Stimulated activated CD8-positive, alpha-beta memory T cell treated with anti-CD3 and anti-CD28 coated beads, Interleukin-4, amount 100 ng/mL, for 24 hours (primary cell): ENCODE measurements at regions not wholly inside any gene's neighbourhood (a gene's known extent, or its start where the extent isn't known, plus 50 kb on each side); places are given as distances from the start of the nearest gene placed in this dataset.
"Not testable (repeated sequence)": the region's sequence is repeated elsewhere in the genome, so short reads cannot be mapped to it uniquely, and the experiment has no call there.

Source experiments
- DNase-seq: peaks from one replicate; pipeline ENCODE4 v3.0.0-alpha.2; 2020; ENCODE audit warnings: low read depth

- DNase-seq: no peak
Observed at GRCh38 chr22:22783575-22783974, 104.0 kb upstream of the IGLL5 start.

GRCh38 chr22:22784249-22785039 is 103.2 kb upstream of the IGLL5 start:
- no peak for DNase-seq

GRCh38 chr22:22785316-22786065 is 102.1 kb upstream of the IGLL5 start:
- DNase-seq: no peak

- DNase-seq: no peak
Observed at GRCh38 chr22:22786301-22787115, 101.1 kb upstream of the IGLL5 start.

- DNase-seq: no peak
Observed at GRCh38 chr22:22787151-22787550, 100.5 kb upstream of the IGLL5 start.

- peak; percentile 51 for DNase-seq
Observed at GRCh38 chr22:22787786-22788459, 99.7 kb upstream of the IGLL5 start.

GRCh38 chr22:22788460-22789037 is 99.1 kb upstream of the IGLL5 start:
- DNase-seq: no peak

GRCh38 chr22:22789233-22789921 is 98.2 kb upstream of the IGLL5 start:
- no peak for DNase-seq

- no peak for DNase-seq
Observed at GRCh38 chr22:22789922-22790845, 97.4 kb upstream of the IGLL5 start.

- no peak for DNase-seq
Observed at GRCh38 chr22:22791438-22792181, 96.0 kb upstream of the IGLL5 start.

GRCh38 chr22:22792205-22792786 is 95.3 kb upstream of the IGLL5 start:
- not testable (repeated sequence) for DNase-seq

- DNase-seq: not testable (repeated sequence)
Observed at GRCh38 chr22:22795639-22796038, 92.0 kb upstream of the IGLL5 start.

GRCh38 chr22:22796724-22797123 is 90.9 kb upstream of the IGLL5 start:
- no peak for DNase-seq

GRCh38 chr22:22798232-22798616 is 89.4 kb upstream of the IGLL5 start:
- no peak for DNase-seq

GRCh38 chr22:22798716-22799115 is 88.9 kb upstream of the IGLL5 start:
- DNase-seq: no peak

GRCh38 chr22:22799561-22799960 is 88.1 kb upstream of the IGLL5 start:
- DNase-seq: no peak

GRCh38 chr22:22800716-22801115 is 86.9 kb upstream of the IGLL5 start:
- no peak for DNase-seq

- peak; percentile 24 for DNase-seq
Observed at GRCh38 chr22:22802339-22802970, 85.2 kb upstream of the IGLL5 start.
